ENCODE measurements at regions not wholly inside any gene's neighbourhood (a gene's known extent, or its start where the extent isn't known, plus 50 kb on each side); places are given as distances from the start of the nearest gene placed in this dataset.
"Not testable (repeated sequence)": the region's sequence is repeated elsewhere in the genome, so short reads cannot be mapped to it uniquely, and the experiment has no call there.

DNA sequence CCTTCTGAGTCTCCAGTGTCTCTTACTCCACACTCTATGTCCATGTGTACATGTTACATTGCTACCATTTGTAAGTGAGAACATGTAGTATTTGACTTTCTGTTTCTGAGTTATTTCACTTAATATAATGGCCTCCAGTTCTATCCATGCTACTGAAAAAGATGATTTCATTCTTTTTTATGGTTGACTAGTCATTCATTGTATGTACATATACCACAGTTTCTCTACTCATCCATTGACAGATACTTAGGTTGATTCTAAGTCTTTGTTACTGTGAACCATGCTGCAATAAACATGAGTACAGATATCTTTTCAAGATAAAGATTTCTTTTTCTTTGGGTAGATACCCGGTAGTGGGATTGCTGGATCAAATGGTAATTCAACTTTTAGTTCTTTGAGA is 107.1 kb upstream of the CHD1 start:
- no peak for DNase-seq

DNA sequence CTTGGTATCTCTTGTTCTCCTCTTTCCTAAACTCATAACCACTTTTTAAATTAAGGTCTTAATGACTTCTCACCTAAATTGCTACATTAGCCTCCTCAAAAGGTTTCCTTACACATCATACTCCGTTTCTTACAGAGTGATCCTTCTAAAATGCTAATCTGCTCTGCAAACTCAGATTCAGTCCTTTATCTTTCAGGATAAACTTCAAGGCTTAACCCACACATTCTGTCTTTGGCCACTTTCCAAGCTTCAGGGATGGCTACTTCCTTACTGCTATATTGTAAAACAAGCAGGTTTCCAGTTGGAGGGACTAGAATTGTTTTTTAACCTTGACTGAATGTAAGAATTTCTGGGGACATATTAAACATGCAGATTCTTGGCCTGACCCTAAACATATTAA is 105.5 kb upstream of the CHD1 start:
- DNase-seq, result no peak

GRCh38 chr5:99033014-99033900 is 104.5 kb upstream of the CHD1 start:
- no peak for DNase-seq

DNA sequence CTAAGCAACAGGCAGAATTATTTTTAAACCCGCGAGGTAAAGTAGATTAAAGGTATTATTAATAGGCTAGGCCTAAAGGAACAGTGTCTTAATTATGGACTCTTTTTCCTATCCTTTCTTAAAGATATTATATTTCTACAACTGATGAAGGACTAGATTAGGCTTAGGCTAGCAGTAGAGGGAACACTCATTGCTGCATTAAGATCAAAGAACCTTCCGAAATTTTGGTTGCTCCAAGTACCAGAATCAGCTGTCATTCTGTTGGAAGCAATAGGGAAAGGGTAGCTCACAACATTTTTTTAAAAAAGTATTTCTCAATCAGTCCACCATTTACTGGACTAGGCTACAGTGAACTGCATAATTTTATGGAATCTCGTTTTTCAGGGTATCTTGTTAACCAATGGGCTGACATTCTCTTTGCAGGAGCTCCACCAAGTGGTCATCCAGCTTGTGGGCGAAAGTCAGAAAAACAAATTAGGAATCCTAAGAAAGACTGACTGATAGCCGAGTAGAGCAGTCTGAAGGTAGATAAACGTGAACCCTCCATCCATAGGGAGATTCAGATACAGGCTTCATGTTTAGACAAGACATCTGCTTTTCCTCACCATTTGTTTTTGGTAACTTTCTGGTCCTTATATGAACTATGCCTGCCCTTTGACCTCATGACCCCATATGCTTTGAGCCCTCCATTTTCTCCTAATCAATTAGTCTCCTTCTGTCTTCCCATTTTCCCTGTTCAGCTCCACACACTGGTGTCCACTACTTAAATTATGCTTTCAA is 103.6 kb upstream of the CHD1 start:
- DNase-seq, result peak in 1 of 4 experiments; percentile 4

DNA sequence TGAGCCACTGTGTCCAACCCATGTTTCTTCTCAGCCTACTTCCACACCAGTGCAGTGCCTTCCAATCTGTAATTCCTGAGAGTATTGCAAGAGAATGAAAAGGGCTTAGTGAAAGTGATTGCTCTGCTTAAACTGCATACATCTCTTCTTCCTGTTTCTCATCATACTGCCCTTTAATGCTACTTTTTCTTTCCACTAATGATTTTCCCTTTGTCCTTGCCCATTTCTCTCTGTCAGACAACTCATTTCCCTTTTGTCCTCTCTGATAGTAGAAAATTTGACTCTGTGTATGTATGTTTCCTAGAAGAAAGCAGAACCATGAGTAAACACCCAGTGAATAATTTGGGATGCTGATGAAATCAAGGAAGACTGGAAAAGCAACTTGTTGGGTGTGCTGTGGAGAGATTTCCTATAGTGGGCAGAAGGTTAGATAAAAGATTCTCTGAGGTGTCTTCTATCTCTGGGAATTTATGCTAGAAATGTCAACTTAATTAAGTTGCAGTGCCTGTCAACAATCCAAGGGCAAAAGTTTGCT is 102.2 kb upstream of the CHD1 start:
- no peak for DNase-seq

- DNase-seq, result no peak
Observed at GRCh38 chr5:99029172-99029571, 100.4 kb upstream of the CHD1 start.

GRCh38 chr5:99028170-99028569 is 99.4 kb upstream of the CHD1 start:
- not testable (repeated sequence) for DNase-seq

GRCh38 chr5:99025298-99026045 is 96.7 kb upstream of the CHD1 start:
- DNase-seq, result no peak

GRCh38 chr5:99023330-99023729 is 94.5 kb upstream of the CHD1 start:
- no peak for DNase-seq

DNA sequence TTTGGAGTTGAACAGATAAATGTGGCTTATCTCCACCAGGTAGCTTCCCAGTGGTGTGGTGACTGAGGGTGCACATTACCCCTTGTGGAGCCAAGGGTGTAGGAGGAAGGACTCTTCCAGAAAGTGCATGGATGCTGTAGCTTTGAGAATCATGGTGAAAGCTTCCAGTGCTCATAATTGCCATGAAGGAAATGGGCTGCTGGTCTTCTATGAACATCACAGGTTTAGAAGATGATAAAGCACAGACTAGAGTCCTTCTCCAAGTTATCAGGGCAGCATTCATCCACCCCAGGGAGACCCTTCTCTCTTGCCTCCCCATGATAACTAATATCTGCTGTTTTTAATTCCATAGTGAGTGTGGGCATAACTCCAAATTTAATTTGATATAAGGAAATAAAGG is 93.4 kb upstream of the CHD1 start:
- no peak for DNase-seq

- DNase-seq, result no peak
Observed at GRCh38 chr5:99020698-99021048, 91.9 kb upstream of the CHD1 start.

DNA sequence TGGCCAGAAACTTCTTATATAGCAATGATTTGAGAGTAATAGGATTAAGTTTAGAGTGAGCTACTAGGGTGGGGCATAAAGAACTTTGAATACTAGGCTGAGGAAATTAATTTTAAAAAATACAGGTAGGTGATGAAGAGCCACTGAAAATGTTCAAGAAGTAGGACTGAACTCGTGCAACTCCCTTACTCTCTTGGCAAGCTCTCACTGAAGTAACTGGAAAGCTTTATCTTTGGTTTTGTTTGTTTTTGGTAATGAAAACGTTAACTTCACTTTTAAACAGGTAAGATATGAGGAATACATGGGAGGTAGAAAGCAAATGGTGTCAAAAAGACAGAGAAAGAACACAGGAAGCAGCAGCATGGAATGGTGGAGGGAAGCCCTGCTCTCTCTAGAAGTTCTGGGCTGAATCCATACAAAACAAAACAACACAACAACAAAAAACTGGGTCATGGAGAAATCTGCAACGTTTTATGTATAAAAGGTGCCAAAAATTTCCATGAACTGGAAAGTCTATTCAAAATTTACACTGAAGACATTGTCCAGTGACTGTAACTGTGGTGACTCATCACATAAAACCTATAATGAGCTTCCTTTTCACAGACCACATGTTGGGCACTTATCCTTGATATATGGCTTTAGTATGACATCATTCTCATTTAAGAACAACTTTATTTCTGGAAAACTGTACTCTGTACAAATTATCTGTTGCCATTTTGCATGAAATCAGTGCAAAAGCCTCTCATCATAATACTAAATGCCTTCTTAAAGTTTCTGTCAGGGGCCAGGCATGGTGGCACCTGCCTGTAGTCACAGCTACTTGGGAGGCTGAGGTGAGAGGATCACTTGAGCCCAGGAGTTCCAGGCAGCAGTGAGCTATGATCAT is 91.2 kb upstream of the CHD1 start:
- no peak for DNase-seq

DNA sequence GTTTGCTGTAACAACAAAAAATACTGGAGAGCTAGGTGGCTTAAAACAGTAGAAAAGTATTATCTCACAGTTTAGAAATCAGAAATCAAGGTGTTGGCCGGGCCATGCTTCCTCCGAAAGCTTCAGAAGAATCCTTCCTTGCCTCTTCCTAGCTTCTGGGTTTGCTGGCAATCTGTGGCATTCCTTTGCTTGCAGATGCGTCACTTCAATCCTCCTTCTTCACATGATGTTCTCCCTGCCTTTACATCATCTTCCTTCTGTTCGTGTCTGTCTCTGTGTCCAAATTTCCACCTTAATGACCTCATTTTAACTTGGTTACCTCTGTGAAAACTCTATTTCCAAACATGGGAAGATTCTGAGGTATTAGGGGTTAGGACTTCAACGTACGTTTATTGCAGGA is 90.4 kb upstream of the CHD1 start:
- no peak for DNase-seq

GRCh38 chr5:99010294-99010693 is 81.5 kb upstream of the CHD1 start:
- no peak for DNase-seq

DNA sequence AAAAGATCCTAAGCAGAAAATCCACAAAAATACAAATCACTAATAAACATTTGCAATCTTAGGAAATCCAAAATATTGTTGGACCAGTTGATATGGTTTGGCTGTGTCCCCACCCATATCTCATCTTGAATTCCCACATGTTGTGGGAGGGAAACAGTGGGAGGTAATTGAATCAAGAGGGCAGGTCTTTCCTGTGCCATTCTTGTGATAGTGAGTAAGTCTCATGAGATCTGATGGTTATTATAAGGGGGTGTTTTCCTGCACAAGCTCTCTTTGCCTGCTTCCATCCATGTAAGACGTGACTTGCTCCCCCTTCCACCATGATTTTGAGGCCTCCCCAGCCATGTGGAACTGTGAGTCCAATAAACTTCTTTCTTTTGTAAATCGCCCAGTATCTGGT is 79.2 kb upstream of the CHD1 start:
- DNase-seq, result not testable (repeated sequence)

DNA sequence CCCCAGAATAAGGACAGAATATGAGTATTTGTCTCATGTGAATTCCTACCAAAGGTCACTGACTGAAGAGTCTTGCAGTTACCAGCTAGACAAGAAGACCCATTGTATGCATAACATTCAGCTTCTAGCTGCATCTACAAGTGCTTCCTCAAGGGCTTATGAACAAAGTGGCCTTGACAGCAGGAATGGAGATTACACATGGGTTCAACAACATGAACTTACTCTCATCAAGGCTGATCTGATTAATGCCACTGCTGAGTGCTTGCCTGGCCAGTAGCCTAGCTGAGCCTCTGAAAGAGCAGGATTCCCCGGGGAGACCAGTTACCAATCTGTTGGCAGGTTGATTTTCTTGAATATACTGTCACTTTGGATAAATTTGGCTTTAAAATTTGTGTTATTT is 76.7 kb upstream of the CHD1 start:
- DNase-seq, result no peak

DNA sequence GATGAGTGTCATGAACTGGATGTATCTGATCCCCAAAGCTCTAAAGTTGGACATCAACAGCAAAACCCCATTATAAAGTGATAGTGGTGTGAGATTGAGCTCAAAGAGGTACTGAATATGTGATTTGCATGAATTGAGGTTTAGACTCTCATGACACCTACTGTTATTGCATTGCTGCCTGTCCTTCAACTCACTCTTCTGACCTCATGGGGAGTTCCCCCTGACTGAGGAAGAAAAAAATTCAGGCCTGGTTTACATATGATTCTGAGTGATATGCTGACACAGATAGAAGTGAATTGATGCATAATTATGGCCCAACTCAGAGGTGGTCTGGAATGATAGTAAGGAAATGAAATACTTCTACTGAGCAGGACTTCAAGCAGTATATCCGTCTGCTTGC is 76.2 kb upstream of the CHD1 start:
- no peak for DNase-seq

GRCh38 chr5:99000876-99001275 is 72.1 kb upstream of the CHD1 start:
- DNase-seq, result no peak

- DNase-seq, result no peak
Observed at GRCh38 chr5:99000221-99000620, 71.4 kb upstream of the CHD1 start.

DNA sequence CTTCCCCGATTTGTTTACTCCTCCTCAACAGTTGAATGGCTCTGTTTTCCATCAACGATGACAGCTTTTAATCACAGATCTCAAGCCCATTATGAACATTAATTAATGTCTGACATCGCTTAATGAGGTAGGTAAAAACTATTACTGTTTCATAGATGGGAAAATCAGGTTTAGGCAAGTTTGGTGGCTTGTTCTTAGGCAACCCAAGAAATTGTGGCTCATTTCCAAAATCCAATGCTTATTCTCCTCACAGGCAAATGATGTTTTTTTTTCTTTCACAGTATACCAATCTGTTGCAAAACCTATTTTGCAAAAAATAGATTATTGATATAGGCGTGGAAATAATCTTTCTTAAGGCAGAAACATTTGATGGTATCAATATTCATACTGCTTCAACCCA is 70.8 kb upstream of the CHD1 start:
- no peak for DNase-seq

DNA sequence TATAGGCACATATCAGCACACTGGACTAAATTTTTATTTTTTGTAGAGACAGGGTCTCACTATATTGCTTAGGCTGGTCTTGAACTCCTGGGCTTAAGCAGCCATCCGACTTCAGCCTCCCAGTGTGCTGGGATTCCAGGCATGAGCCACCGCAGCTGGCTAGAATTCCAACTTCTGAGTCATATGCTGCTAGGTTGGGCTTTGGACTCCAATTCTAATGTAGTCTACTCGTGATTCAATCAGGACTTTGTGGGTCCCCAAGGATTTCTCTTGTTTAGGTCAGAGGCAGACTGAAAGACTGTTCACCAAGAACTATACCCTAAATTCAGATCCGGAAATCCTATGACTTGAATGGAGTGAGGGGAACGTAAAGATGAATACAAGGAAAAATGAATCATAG is 68.2 kb upstream of the CHD1 start:
- no peak for DNase-seq

DNA sequence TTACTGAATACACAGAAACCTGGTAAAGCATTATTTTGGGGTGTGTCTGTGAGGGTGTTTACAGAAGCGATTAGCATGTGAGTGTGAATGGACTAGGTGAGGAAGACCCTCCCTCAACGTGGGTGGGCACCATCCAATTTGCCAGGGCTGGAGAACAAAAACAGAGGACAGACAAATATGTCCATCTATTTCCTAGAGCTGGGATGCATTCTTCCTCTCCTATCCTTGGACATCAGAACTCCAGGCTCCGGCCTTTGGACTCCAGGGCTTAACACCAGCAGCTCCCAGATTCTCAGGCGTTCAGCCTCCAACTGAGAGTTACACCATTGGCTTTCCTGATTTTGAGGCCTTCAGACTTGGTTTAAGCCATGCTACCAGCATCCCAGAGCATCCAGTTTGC is 65.8 kb upstream of the CHD1 start:
- DNase-seq, result no peak
